ENCODE measurements at regions not wholly inside any gene's neighbourhood (a gene's known extent, or its start where the extent isn't known, plus 50 kb on each side); places are given as distances from the start of the nearest gene placed in this dataset.

DNA sequence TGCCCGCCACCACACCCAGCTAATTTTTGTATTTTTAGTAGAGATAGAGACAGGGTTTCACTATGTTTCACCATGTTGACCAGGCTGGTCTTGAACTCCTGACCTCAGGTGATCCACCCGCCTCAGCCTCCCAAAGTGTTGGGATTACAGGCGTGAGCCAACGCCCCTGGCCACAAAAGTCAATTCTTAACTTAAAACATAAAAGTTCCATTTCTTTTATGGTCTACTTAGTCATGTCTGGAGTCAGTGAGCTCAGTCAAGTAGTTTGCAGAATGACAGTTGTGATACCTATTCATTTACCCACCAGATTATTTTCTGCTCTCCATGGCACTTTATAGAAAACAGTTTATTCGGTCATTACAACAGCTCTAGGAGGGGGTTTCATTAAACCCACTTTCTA lies 103.1 kb upstream of the ESR1 start:
- TF ChIP-seq YY1 (IDR thresholded peaks at IDR 0.05; ENCODE audit: low read depth) = no peak
- TF ChIP-seq, protein P1, sequence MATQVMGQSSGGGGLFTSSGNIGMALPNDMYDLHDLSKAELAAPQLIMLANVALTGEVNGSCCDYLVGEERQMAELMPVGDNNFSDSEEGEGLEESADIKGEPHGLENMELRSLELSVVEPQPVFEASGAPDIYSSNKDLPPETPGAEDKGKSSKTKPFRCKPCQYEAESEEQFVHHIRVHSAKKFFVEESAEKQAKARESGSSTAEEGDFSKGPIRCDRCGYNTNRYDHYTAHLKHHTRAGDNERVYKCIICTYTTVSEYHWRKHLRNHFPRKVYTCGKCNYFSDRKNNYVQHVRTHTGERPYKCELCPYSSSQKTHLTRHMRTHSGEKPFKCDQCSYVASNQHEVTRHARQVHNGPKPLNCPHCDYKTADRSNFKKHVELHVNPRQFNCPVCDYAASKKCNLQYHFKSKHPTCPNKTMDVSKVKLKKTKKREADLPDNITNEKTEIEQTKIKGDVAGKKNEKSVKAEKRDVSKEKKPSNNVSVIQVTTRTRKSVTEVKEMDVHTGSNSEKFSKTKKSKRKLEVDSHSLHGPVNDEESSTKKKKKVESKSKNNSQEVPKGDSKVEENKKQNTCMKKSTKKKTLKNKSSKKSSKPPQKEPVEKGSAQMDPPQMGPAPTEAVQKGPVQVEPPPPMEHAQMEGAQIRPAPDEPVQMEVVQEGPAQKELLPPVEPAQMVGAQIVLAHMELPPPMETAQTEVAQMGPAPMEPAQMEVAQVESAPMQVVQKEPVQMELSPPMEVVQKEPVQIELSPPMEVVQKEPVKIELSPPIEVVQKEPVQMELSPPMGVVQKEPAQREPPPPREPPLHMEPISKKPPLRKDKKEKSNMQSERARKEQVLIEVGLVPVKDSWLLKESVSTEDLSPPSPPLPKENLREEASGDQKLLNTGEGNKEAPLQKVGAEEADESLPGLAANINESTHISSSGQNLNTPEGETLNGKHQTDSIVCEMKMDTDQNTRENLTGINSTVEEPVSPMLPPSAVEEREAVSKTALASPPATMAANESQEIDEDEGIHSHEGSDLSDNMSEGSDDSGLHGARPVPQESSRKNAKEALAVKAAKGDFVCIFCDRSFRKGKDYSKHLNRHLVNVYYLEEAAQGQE (IDR thresholded peaks at IDR 0.05; ENCODE audit: low read depth) = no peak
- TF ChIP-seq TEAD4 (IDR thresholded peaks at IDR 0.05) = no peak
- TF ChIP-seq RAD21 (IDR thresholded peaks at IDR 0.05; ENCODE audit: low read depth) = no peak
- TF ChIP-seq, protein P2, sequence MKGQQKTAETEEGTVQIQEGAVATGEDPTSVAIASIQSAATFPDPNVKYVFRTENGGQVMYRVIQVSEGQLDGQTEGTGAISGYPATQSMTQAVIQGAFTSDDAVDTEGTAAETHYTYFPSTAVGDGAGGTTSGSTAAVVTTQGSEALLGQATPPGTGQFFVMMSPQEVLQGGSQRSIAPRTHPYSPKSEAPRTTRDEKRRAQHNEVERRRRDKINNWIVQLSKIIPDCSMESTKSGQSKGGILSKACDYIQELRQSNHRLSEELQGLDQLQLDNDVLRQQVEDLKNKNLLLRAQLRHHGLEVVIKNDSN (IDR thresholded peaks at IDR 0.05) = no peak
- TF ChIP-seq EGR1 (IDR thresholded peaks at IDR 0.05) = no peak

Measured in Ishikawa (cell line).